ENCODE measurements at regions not wholly inside any gene's neighbourhood (a gene's known extent, or its start where the extent isn't known, plus 50 kb on each side); places are given as distances from the start of the nearest gene placed in this dataset.
A peak's percentile ranks its signal among the peaks of the same experiment; 100 is the strongest.

GRCh38 chr5:58322453-58322852 lies 137.4 kb downstream of the PLK2 start:
- no peak for TF ChIP-seq CTCF (conservative IDR thresholded peaks at IDR 0.05; ENCODE audit: low read depth, low read length)
- no peak overlapping the region for H3K4me3 ChIP-seq (ENCODE audit: low read length)
- peak; percentile 24 for DNase-seq (ENCODE audit: low read depth)

DNA sequence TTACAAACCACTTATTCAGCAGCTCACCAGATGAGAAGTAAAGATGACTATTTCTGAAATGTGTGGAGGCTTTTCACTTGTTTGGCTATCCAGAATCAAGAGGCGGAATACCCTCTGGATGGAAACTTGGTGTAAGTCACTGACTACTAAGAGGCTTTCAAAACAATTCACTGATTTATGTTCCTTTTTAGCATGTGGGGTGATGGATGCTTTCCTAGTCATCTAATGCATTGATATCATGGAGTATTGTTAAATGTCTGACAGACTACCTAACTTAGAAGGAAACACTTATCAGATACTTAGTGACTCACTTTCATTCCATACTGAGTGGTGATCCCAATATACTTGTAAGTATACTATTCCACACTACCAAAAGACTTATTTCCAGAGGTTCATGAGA lies 141.4 kb downstream of the PLK2 start:
- DNase-seq (ENCODE audit: low read depth): no peak
- H3K4me3 ChIP-seq (ENCODE audit: low read length): no peak overlapping the region

GRCh38 chr5:58317808-58318207 lies 142.1 kb downstream of the PLK2 start:
- no peak for DNase-seq (ENCODE audit: low read depth)
- no peak for TF ChIP-seq CTCF (conservative IDR thresholded peaks at IDR 0.05; ENCODE audit: low read depth, low read length)
- no peak overlapping the region for H3K4me3 ChIP-seq (ENCODE audit: low read length)

More for the DNA sequence above, 141.4 kb downstream of the PLK2 start:
- TF ChIP-seq CTCF (conservative IDR thresholded peaks at IDR 0.05; ENCODE audit: low read depth, low read length): no peak

- no peak for DNase-seq (ENCODE audit: low read depth)
- no peak for TF ChIP-seq CTCF (conservative IDR thresholded peaks at IDR 0.05; ENCODE audit: low read depth, low read length)
- H3K4me3 ChIP-seq (ENCODE audit: low read length): no peak overlapping the region
These were observed 142.9 kb downstream of the PLK2 start for GRCh38 chr5:58317009-58317408.

DNA sequence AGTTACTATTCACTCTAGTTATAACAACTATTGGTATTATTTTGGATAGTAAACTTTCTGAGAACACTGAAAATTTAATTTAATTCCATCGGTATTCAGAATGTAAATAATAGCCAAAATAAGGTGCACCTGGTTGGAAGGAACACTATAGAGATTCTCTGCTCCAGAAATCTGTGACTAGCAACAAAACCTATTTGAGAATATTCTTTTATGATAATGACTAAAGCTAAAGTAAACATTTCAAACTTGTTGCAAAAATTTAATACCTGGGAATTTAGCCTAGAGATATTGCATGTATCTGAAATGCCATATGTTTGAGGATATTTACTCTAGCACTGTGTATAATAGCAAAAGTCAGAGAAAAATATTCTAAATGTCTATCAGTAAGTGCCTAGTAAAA lies 144.1 kb downstream of the PLK2 start:
- H3K4me3 ChIP-seq (ENCODE audit: low read length): no peak overlapping the region
- no peak for DNase-seq (ENCODE audit: low read depth)
- no peak for TF ChIP-seq CTCF (conservative IDR thresholded peaks at IDR 0.05; ENCODE audit: low read depth, low read length)

DNA sequence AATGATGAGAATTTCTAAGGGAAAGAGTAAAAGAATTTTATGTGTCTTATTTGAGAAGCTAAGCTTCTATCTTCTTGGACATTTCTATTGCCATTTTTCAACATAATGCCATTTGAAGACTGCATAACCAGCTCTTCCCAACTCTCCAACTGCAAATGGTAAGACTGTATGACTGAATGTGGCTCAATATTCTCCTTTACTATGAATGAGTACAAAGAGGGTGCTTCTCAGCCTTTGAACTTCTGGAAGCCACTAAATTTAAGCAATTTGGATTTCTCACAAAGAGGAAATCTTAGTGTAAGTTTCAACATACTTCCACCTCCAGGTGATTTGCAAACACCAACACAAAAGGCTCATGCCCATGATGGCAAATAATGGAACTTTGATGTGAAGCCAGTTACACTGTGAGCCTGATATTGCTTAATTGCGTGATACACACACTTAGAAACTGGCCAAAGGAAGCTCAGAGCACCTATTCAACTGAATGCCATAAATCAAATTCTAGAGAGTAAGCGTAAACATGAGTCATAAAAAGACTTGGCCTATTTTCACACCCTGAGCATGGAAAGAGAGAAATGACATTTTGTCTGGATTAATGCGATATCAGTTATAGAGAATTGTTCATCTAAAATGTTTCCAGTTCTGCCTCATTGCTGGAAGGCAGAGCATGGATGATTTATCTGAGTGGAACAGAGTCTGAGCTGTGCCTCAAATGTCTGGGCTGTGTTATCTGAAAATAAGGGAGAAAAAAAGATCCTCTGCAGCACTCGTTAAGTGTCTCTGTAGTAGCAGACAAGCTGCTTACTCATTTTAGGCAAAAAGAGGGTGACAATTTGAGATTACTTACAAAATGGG lies 145.3 kb downstream of the PLK2 start:
- H3K4me3 ChIP-seq (ENCODE audit: low read length): no peak overlapping the region
- no peak for TF ChIP-seq CTCF (conservative IDR thresholded peaks at IDR 0.05; ENCODE audit: low read depth, low read length)
- DNase-seq (ENCODE audit: low read depth): no peak

- DNase-seq (ENCODE audit: low read depth): no peak
- no peak overlapping the region for H3K4me3 ChIP-seq (ENCODE audit: low read length)
- no peak for TF ChIP-seq CTCF (conservative IDR thresholded peaks at IDR 0.05; ENCODE audit: low read depth, low read length)
These were observed 147.6 kb downstream of the PLK2 start for GRCh38 chr5:58312299-58312698.

Measured in retinal pigment epithelial cell (primary cell).